ENCODE measurements at regions not wholly inside any gene's neighbourhood (a gene's known extent, or its start where the extent isn't known, plus 50 kb on each side); places are given as distances from the start of the nearest gene placed in this dataset.

DNA sequence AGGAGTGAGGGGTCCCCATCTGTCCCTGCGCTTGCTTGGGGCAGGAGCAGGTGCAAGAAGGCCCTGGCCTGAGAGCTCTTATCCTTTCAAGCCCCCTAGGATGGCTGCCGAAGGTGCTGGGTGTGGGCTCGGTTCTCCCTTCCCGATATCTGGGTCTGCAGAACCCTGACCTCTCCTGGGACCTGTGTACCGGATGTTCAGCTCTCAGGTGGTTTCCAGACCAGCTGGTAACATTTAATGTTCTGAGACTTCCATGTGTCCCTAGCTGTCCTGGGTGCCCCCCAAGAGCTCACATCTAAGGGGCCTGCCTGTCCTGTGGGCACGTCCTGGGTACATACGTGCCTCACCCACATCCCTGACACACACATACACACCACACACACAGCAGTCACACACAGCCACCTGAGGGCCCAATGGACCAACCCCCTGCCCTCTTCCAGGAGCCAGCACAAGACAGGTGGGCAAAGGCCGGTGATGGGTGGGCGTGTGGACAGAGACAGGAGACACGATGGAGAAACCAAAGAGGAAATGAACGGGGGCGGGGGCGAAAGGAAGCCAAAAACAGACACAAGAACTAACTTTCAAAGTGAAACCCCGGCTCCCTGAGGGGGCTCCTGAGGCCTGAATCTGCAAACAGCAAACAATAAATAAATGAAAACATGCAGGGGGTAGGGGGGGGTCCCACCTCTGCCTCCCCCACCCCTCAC lies 124.3 kb downstream of the PTPRS start:
- TF ChIP-seq, protein P1, sequence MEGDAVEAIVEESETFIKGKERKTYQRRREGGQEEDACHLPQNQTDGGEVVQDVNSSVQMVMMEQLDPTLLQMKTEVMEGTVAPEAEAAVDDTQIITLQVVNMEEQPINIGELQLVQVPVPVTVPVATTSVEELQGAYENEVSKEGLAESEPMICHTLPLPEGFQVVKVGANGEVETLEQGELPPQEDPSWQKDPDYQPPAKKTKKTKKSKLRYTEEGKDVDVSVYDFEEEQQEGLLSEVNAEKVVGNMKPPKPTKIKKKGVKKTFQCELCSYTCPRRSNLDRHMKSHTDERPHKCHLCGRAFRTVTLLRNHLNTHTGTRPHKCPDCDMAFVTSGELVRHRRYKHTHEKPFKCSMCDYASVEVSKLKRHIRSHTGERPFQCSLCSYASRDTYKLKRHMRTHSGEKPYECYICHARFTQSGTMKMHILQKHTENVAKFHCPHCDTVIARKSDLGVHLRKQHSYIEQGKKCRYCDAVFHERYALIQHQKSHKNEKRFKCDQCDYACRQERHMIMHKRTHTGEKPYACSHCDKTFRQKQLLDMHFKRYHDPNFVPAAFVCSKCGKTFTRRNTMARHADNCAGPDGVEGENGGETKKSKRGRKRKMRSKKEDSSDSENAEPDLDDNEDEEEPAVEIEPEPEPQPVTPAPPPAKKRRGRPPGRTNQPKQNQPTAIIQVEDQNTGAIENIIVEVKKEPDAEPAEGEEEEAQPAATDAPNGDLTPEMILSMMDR (IDR thresholded peaks at IDR 0.05) = no peak
- no peak for TF ChIP-seq POLR2A (IDR thresholded peaks at IDR 0.05)
- no peak for TF ChIP-seq EP300 (IDR thresholded peaks at IDR 0.05)
